RWPE2 (cell line): ENCODE measurements at regions not wholly inside any gene's neighbourhood (a gene's known extent, or its start where the extent isn't known, plus 50 kb on each side); places are given as distances from the start of the nearest gene placed in this dataset.
"Not testable (repeated sequence)": the region's sequence is repeated elsewhere in the genome, so short reads cannot be mapped to it uniquely, and the experiment has no call there.

Source experiments
- ATAC-seq: fragments of 200-7000 bp; cut with Tn5 transposase; 3 replicates; pipeline ENCODE4 v1.9.1; 2021; ENCODE audit warnings: low read depth
- DNase-seq: peaks from one replicate; pipeline ENCODE4 v3.0.0-alpha.2; 2020; ENCODE audit warnings: low spot score
- H3K27ac ChIP-seq: fragments of 450-650 bp; 2 replicates; pipeline ENCODE4 v1.5.1; 2017; ENCODE audit warnings: mild to moderate bottlenecking; ENCODE audit not compliant: poor library complexity, severe bottlenecking
- H3K27me3 ChIP-seq: fragments of 250-450 bp; sonication (Bioruptor Pico); 2 replicates; pipeline ENCODE4 v1.5.1; 2021; ENCODE audit warnings: mild to moderate bottlenecking, moderate library complexity; ENCODE audit not compliant: insufficient read depth, poor library complexity, severe bottlenecking
- H3K36me3 ChIP-seq: fragments of 250-450 bp; sonication (Bioruptor Pico); 2 replicates; pipeline ENCODE4 v1.5.1; 2020; ENCODE audit warnings: low read depth, mild to moderate bottlenecking, moderate library complexity
- H3K4me1 ChIP-seq: fragments of 250-450 bp; sonication (Bioruptor Pico); 2 replicates; pipeline ENCODE4 v1.5.1; 2021; ENCODE audit warnings: mild to moderate bottlenecking, moderate library complexity; ENCODE audit not compliant: insufficient read depth, poor library complexity, severe bottlenecking
- H3K4me3 ChIP-seq: fragments of 250-450 bp; sonication (Bioruptor Pico); 2 replicates; pipeline ENCODE4 v1.5.1; 2021; ENCODE audit warnings: mild to moderate bottlenecking, moderate library complexity; ENCODE audit not compliant: severe bottlenecking
- H3K9me3 ChIP-seq: fragments of 250-450 bp; sonication (Bioruptor Pico); 2 replicates; pipeline ENCODE4 v1.5.1; 2021; ENCODE audit warnings: mild to moderate bottlenecking, moderate library complexity; ENCODE audit not compliant: severe bottlenecking
- TF ChIP-seq, protein P1 (sequence below): fragments of 450-650 bp; IDR thresholded peaks from one replicate; pipeline ENCODE4 v1.5.1; 2017; ENCODE audit warnings: mild to moderate bottlenecking, moderate library complexity; ENCODE audit not compliant: poor library complexity, severe bottlenecking

- Histone ChIP-seq H3K9me3 (no peaks in the 10 kb centered on the region), H3K27ac (no peak overlapping the region), H3K36me3 (no peaks in the 10 kb centered on the region), H3K27me3 (no peaks in the 10 kb centered on the region), H3K4me1 (no peaks in the 10 kb centered on the region), H3K4me3 (no peak overlapping the region)
- TF ChIP-seq, protein P1, sequence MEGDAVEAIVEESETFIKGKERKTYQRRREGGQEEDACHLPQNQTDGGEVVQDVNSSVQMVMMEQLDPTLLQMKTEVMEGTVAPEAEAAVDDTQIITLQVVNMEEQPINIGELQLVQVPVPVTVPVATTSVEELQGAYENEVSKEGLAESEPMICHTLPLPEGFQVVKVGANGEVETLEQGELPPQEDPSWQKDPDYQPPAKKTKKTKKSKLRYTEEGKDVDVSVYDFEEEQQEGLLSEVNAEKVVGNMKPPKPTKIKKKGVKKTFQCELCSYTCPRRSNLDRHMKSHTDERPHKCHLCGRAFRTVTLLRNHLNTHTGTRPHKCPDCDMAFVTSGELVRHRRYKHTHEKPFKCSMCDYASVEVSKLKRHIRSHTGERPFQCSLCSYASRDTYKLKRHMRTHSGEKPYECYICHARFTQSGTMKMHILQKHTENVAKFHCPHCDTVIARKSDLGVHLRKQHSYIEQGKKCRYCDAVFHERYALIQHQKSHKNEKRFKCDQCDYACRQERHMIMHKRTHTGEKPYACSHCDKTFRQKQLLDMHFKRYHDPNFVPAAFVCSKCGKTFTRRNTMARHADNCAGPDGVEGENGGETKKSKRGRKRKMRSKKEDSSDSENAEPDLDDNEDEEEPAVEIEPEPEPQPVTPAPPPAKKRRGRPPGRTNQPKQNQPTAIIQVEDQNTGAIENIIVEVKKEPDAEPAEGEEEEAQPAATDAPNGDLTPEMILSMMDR, result no peak
- ATAC-seq (no peak), DNase-seq (no peak)
Observed at GRCh38 chrX:9403374-9403773, 61.5 kb upstream of the TBL1X start.

DNA sequence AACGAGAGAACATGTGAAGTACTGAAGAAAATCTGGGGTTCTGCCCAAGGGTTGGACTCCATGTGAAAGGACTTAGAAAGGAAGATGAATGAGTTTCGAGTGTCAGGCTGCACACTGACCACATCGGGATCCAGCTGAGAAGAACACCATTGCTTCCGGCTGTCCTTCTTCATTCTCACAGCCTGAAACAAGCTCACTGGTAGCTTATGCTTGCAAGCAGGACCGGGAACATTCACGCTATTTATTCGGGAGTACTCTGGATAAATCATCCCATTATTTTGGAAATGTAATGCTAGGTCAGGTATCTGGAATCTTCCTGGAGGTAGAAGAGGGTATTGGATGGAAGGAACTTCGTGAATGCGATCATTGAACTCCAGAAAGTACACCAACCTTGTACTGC, 59.2 kb upstream of the TBL1X start:
- not testable (repeated sequence) for H3K4me1 ChIP-seq, H3K27me3 ChIP-seq, DNase-seq, H3K36me3 ChIP-seq, H3K9me3 ChIP-seq, H3K4me3 ChIP-seq, H3K27ac ChIP-seq, ATAC-seq

GRCh38 chrX:9410889-9411288, 54.0 kb upstream of the TBL1X start:
- H3K27me3 ChIP-seq, H3K27ac ChIP-seq, H3K4me3 ChIP-seq, H3K36me3 ChIP-seq, H3K4me1 ChIP-seq, H3K9me3 ChIP-seq, ATAC-seq: not testable (repeated sequence)
- peak; percentile 53 for DNase-seq

- DNase-seq, H3K36me3 ChIP-seq, H3K4me3 ChIP-seq, ATAC-seq, H3K9me3 ChIP-seq, H3K27me3 ChIP-seq, H3K27ac ChIP-seq, H3K4me1 ChIP-seq: not testable (repeated sequence)
Observed at GRCh38 chrX:9411682-9412081, 53.2 kb upstream of the TBL1X start.

GRCh38 chrX:9414416-9414815, 50.4 kb upstream of the TBL1X start:
- ATAC-seq (no peak), DNase-seq (no peak)
- H3K36me3 ChIP-seq, result no peaks in the 10 kb centered on the region

More at GRCh38 chrX:9414416-9414815, 50.4 kb upstream of the TBL1X start:
- H3K4me3 ChIP-seq, result no peak overlapping the region
- TF ChIP-seq, protein P1, result no peak
- no peaks in the 10 kb centered on the region for H3K9me3 ChIP-seq
- H3K27me3 ChIP-seq, result no peaks in the 10 kb centered on the region
- no peak overlapping the region for H3K27ac ChIP-seq
- no peaks in the 10 kb centered on the region for H3K4me1 ChIP-seq
